ENCODE measurements at regions not wholly inside any gene's neighbourhood (a gene's known extent, or its start where the extent isn't known, plus 50 kb on each side); places are given as distances from the start of the nearest gene placed in this dataset.

GRCh38 chr17:77771145-77771544 is 187.4 kb upstream of the TNRC6C start:
- TF ChIP-seq CTCF (IDR thresholded peaks at IDR 0.05; ENCODE audit: insufficient read depth, low read length, poor library complexity, severe bottlenecking) (no peak), EZH2phosphoT487 (conservative IDR thresholded peaks at IDR 0.05; ENCODE audit: low read length) (no peak)
